GM21786 (cell line): ENCODE measurements at regions not wholly inside any gene's neighbourhood (a gene's known extent, or its start where the extent isn't known, plus 50 kb on each side); places are given as distances from the start of the nearest gene placed in this dataset.

ENCODE experiments used
- ATAC-seq: cut with Tn5 transposase; IDR thresholded peaks from one replicate; pipeline ENCODE4 v1.9.1; 2021; ENCODE audit not compliant: unreplicated experiment

- no peak for ATAC-seq
Observed at GRCh38 chr3:46114323-46114988, 87.2 kb upstream of the XCR1 start.

DNA sequence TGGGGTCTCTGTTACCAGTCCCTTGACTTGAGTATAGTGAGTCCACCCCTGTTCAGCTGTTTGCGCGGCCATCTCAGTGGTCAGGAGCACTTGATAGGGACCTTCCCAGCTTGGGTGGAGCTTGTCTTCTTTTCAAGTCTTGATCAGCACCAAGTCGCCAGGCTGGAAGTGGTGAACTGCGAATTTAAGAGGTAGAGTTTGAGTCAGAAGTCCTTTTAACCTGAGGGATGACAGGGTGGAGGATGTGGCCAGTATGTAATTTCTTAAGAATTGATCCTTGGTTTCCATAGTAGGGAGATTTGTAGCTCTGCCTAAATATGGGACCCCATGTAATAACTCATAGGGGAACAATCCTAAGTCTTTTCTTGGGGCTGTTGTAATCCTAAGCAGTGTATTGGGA is 86.3 kb upstream of the XCR1 start:
- ATAC-seq, result no peak

GRCh38 chr3:46112984-46113383 is 85.7 kb upstream of the XCR1 start:
- ATAC-seq, result no peak

GRCh38 chr3:46112296-46112695 is 85.0 kb upstream of the XCR1 start:
- ATAC-seq, result no peak

- peak; percentile 61 for ATAC-seq
Observed at GRCh38 chr3:46110701-46111493, 83.6 kb upstream of the XCR1 start.

DNA sequence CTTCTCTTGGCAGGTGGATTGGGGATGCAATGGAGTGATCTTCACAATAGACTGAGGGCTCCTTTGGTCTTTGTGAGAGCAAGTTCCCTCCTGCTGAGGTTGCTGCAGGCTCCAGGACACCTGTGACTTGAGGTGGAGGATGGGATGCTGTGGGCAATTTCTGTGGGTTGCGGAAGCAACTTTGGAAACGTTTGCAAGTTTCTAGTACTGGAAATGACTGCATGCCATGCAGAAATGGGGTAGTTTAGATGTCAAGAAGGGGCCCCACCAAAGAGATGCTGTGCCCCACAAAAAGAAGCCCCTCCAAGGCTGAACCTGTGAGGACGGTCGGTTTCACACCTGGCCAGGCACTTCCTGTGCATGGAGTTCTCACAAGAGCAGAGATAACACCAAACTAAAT is 80.4 kb upstream of the XCR1 start:
- no peak for ATAC-seq

- no peak for ATAC-seq
Observed at GRCh38 chr3:46105306-46105919, 78.1 kb upstream of the XCR1 start.

- ATAC-seq, result no peak
Observed at GRCh38 chr3:46104706-46105105, 77.4 kb upstream of the XCR1 start.

- ATAC-seq, result no peak
Observed at GRCh38 chr3:46102780-46103130, 75.5 kb upstream of the XCR1 start.

DNA sequence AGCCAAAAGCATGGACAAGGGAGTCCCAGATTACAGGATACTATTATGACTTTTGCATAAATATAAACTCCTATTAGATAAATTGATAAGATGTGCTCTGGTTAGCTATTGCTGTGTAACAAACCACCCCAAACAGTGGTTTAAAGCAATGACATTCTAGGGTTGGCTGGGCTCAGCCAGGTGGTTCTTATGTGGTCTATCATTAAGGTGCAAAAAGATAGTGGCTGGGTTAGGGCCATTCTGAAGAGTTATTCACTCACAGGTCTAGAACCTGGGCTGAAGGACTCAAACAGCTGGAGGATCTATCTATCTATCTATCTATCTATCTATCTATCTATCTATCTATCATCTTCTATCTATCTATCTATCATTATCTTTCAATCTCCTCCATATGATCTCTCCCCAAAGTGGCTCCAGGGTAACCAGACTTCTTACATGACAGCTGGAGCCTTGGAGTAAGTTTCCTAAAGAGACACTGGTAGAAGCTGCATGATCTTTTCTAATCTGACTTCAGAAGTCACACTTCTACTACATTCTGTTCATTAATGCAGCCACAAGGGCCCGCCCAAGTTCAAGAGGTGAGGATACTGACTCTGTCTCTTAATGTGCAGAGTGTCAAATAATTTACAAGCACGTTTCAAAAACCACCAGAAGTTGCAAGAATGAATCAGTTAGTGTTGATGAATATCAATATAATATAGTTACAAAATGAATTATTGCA is 74.9 kb upstream of the XCR1 start:
- ATAC-seq, result no peak

GRCh38 chr3:46100812-46101211 is 73.5 kb upstream of the XCR1 start:
- ATAC-seq, result no peak

GRCh38 chr3:46098319-46098761 is 71.1 kb upstream of the XCR1 start:
- peak; percentile 50 for ATAC-seq

DNA sequence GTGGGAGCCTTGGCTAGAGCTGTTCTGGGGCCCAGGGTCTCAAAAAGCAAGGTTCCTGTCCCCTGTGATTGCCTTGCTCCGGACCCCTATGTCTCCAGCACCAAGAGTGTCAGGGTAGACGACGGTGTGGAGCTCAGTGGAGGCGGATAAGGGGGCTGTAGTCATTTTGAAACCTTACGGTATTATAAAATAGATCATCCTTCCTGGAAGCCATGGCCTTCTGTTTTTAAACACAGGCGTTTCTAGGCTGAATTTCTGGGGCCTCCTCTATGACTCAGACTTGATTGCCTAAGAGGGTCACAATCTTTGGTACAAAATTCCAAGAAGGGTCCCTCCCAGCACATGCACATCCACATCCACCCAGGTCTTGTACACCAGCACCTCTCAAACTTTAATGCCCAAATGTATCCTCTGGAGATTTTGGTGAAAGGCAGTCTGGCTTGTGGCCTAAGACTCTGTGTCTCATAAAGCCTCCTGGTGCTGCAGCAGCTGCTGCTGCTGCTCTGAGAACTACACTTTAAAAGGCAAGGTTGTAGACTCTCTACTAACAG is 70.5 kb upstream of the XCR1 start:
- ATAC-seq, result peak; percentile 26

DNA sequence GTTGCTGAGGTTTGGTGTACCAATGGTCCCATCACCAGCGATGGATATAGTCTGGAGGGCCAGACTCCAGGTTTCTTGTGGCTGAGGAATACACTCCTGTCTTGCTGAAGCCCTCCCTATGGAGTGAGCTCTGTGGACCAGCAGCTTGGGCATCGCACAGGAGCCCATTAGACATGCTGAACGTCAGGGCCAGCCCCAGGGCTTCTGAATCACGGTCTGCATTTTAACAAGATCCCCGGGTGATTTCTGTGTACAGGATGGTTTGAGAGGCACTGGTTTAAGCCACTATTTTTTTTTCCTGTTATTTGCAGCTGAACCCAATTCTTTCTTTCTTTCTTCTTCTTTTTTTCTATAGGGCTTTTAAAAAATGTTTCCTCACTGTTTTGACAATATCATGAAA is 69.5 kb upstream of the XCR1 start:
- no peak for ATAC-seq

- no peak for ATAC-seq
Observed at GRCh38 chr3:46096336-46096735, 69.1 kb upstream of the XCR1 start.

DNA sequence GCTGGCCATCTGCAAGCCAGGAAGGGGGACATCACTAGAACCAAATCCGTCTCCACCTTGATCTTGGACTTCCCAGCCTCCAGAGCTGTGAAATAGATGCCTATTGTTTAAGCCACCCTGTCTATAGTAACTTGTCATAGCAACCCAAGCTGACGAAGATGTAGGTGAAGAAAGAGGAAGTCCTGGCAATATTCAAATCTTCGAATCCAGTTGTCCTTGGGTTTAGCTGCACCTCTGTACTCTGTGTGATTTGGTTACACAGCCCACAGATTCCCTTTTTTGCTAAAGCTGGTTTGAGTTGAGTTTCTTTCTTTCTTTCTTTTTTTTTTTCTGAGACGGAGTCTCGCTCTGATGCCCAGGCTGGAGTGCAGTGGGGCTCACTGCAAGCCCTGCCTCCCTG is 68.0 kb upstream of the XCR1 start:
- ATAC-seq, result no peak

GRCh38 chr3:46094506-46094905 is 67.2 kb upstream of the XCR1 start:
- no peak for ATAC-seq

GRCh38 chr3:46093966-46094365 is 66.7 kb upstream of the XCR1 start:
- ATAC-seq, result no peak

DNA sequence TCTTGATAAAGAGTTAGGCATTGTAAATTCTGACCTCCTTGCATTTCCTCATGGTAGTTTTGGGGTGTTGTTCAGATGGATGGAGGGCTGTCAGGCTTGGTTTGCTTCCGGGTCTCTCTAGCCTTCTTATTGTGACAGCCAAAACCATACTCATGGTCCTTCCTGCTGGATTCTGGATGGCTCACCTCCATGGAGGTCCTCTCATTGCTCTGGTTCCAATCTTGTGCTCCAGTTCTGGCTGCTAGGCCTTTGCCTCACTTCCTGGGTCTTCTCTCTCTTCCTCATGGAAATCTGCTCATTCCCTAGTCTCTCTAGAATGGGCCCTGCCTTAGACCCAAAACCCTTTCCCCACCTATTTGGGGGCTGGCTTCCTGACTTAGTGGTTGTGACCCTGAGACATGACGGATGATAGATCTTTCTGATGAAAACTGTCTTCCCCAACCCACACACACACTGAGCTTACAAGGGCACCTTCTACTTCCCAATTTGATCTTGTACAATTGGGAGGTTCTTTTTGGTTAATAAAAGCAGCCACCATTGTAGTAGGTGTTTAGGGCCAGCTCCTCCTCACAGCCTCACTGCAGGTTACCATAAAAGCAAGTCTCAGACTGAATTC is 66.2 kb upstream of the XCR1 start:
- ATAC-seq, result no peak

- peak; percentile 37 for ATAC-seq
Observed at GRCh38 chr3:46092702-46093080, 65.4 kb upstream of the XCR1 start.
